ENCODE measurements at regions not wholly inside any gene's neighbourhood (a gene's known extent, or its start where the extent isn't known, plus 50 kb on each side); places are given as distances from the start of the nearest gene placed in this dataset.

DNA sequence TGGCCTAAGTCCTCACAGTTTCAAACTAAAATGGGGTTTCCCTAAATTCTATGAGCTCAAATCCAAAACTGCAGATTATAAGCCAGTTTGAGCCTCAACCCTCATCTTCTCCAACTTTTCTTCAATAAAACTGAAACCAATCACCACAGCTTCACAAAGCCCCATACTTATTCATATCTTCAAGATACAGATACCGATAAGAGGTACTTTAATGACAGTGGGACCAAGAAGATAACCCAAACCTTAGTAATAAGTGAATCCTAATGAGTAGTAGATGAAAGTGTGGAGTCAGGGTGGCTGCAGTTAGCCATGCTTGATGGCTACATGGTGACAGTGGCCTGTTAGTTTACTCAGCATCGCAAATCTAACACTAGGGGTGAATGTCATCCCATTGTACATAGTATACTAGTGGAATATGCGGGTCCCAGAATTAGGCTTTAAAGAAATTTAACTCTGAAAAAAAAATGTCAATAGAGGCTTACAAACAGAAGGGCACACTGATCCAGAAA is 395.8 kb upstream of the PHF14 start:
- TF ChIP-seq EZH2 (IDR thresholded peaks at IDR 0.05; ENCODE audit: borderline replicate concordance, insufficient read depth, low read length, poor library complexity, severe bottlenecking) = no peak
- no peak for TF ChIP-seq CTCF (IDR thresholded peaks at IDR 0.05; ENCODE audit: poor library complexity, severe bottlenecking)

All from neural cell (in vitro differentiated cells).